Peyer's patch (tissue), 4 donors: ENCODE measurements at regions not wholly inside any gene's neighbourhood (a gene's known extent, or its start where the extent isn't known, plus 50 kb on each side); places are given as distances from the start of the nearest gene placed in this dataset.

ENCODE experiments used
- CTCF ChIP-seq, 6 experiments: fragments of 450-650 bp in 4 of 6; fragments of 200-600 bp in 2 of 6; sonication (generic) in 1 of 6; IDR thresholded peaks; one replicate each; pipeline ENCODE4 v1.5.1; 2017 to 2019; ENCODE audit warnings: antibody characterized with exemption in 6 of 6, mild to moderate bottlenecking in 3 of 6, moderate library complexity in 1 of 6
- POLR2A ChIP-seq, 2 donors: fragments of 450-650 bp; IDR thresholded peaks; one replicate each; pipeline ENCODE4 v1.5.1; 2017; ENCODE audit warnings: antibody characterized with exemption in 2 of 2, mild to moderate bottlenecking in 2 of 2, moderate library complexity in 2 of 2

- TF ChIP-seq CTCF (IDR thresholded peaks at IDR 0.05): no peak
- no peak for TF ChIP-seq POLR2A (IDR thresholded peaks at IDR 0.05)
Observed at GRCh38 chr11:22456993-22457762, 119.0 kb downstream of the SLC17A6 start.
